H1 (cell line): ENCODE measurements at regions not wholly inside any gene's neighbourhood (a gene's known extent, or its start where the extent isn't known, plus 50 kb on each side); places are given as distances from the start of the nearest gene placed in this dataset.

Source experiments
- CTCF ChIA-PET: fragments of 300-600 bp; sonication (Branson Sonifier 250); formaldehyde crosslinking; loops from one replicate; lab custom pipeline; 2021; ENCODE audit not compliant: partially characterized antibody; lab: Charles Lee
- POLR2A ChIA-PET: fragments of 300-600 bp; sonication (Branson Sonifier 250); formaldehyde crosslinking; loops from one replicate; lab custom pipeline; 2021; ENCODE audit warnings: inconsistent platforms; ENCODE audit not compliant: partially characterized antibody; lab: Charles Lee
- DNase-seq, 2 experiments: peaks; one replicate each; pipeline versions ENCODE4 v3.0.0 to v3.0.0-alpha.2; 2010 to 2022; ENCODE audit warnings: low spot score in 2 of 2, low read depth in 1 of 2, mixed read lengths in 1 of 2
- FAIRE-seq: peaks from 2 replicates; lab custom pipeline; 2011; peaks lifted over from hg19 to GRCh38; lab: Jason Lieb, UNC
- H2AFZ ChIP-seq: 2 replicates; pipeline ENCODE4 v1.8.1; 2012; ENCODE audit warnings: low read length, inconsistent platforms
- H2AK5ac ChIP-seq: 2 replicates; pipeline ENCODE4 v1.6.1; 2013; ENCODE audit warnings: low read depth, low read length
- H2BK120ac ChIP-seq: replicated peaks from 2 replicates; pipeline ENCODE3; 2013; ENCODE audit warnings: low read depth, low read length, inconsistent platforms
- H2BK12ac ChIP-seq: 2 replicates; pipeline ENCODE4 v1.6.1; 2013; ENCODE audit warnings: low read depth, low read length
- H2BK15ac ChIP-seq: 2 replicates; pipeline ENCODE4 v1.6.1; 2013; ENCODE audit warnings: low read length
- H2BK20ac ChIP-seq: 2 replicates; pipeline ENCODE4 v1.6.1; 2013; ENCODE audit warnings: low read length
- H2BK5ac ChIP-seq: 2 replicates; pipeline ENCODE4 v1.6.1; 2013; ENCODE audit warnings: low read depth, low read length
- H3K14ac ChIP-seq: 2 replicates; pipeline ENCODE4 v1.6.1; 2013; ENCODE audit warnings: inconsistent platforms; ENCODE audit not compliant: insufficient read length
- H3K18ac ChIP-seq: 2 replicates; pipeline ENCODE4 v1.6.1; 2013; ENCODE audit warnings: low read length; ENCODE audit errors: extremely low read depth
- H3K23ac ChIP-seq: 2 replicates; pipeline ENCODE4 v1.6.1; 2013; ENCODE audit warnings: inconsistent platforms; ENCODE audit not compliant: insufficient read length
- H3K23me2 ChIP-seq: 2 replicates; pipeline ENCODE4 v1.6.1; 2013; ENCODE audit warnings: low read depth, low read length
- H3K27ac ChIP-seq: 2 replicates; pipeline ENCODE4 v1.6.1; 2011; ENCODE audit warnings: low read depth, low read length, inconsistent platforms
- H3K27me3 ChIP-seq, 4 experiments: replicated peaks in 1 of 4; 1 replicate in 1 of 4; 2 replicates in 3 of 4; pipeline versions ENCODE4 v1.6.1 to v1.8.1; 2011 to 2013; ENCODE audit warnings: low read length in 3 of 4, mild to moderate bottlenecking in 3 of 4, inconsistent platforms in 2 of 4, mixed read lengths in 2 of 4, moderate library complexity in 1 of 4; ENCODE audit not compliant: control insufficient read depth in 3 of 4, insufficient read depth in 3 of 4; ENCODE audit errors: extremely low read depth in 1 of 4
- H3K36me3 ChIP-seq, 4 experiments: 2 replicates each; pipeline versions ENCODE4 v1.6.1 to v1.8.1; 2011 to 2013; ENCODE audit warnings: mild to moderate bottlenecking in 4 of 4, low read length in 3 of 4, moderate library complexity in 2 of 4, control low read depth in 1 of 4, inconsistent platforms in 1 of 4; ENCODE audit not compliant: insufficient read depth in 4 of 4, control insufficient read depth in 2 of 4
- H3K4ac ChIP-seq: replicated peaks from 2 replicates; pipeline ENCODE3; 2013; ENCODE audit warnings: low read length, low read depth, mixed read lengths, inconsistent platforms; ENCODE audit not compliant: insufficient read length
- H3K4me1 ChIP-seq, 4 experiments: replicated peaks in 1 of 4; 1 replicate in 1 of 4; 2 replicates in 3 of 4; pipeline versions ENCODE4 v1.6.1 to v1.8.1; 2011 to 2013; ENCODE audit warnings: low read length in 3 of 4, inconsistent platforms in 2 of 4, mixed read lengths in 1 of 4; ENCODE audit not compliant: insufficient read depth in 4 of 4, control insufficient read depth in 3 of 4
- H3K4me2 ChIP-seq, 2 experiments: 2 replicates each; pipeline versions ENCODE4 v1.6.1 to v1.8.1; 2011 to 2013; ENCODE audit warnings: low read depth in 2 of 2, low read length in 2 of 2, control low read depth in 1 of 2, inconsistent platforms in 1 of 2, mild to moderate bottlenecking in 1 of 2; ENCODE audit not compliant: insufficient read depth in 1 of 2
- H3K4me3 ChIP-seq, 4 experiments: fragments of 200-600, 300-600 bp in 1 of 4; sonication (generic), shearing (Covaris generic), sonication (Bioruptor Twin) in 1 of 4; 2 replicates each; pipeline versions ENCODE4 v1.5.1 to v1.8.1; 2011 to 2016; ENCODE audit warnings: low read length in 4 of 4, low read depth in 3 of 4, control low read depth in 2 of 4, inconsistent platforms in 2 of 4, mild to moderate bottlenecking in 2 of 4, mixed read lengths in 1 of 4, moderate library complexity in 1 of 4; ENCODE audit not compliant: insufficient read depth in 2 of 4; ENCODE audit errors: extremely low read depth in 1 of 4
- H3K56ac ChIP-seq: replicated peaks from 2 replicates; pipeline ENCODE3; 2013; ENCODE audit warnings: low read depth, mild to moderate bottlenecking, mixed read lengths, low read length, inconsistent platforms; ENCODE audit not compliant: insufficient read length
- H3K79me1 ChIP-seq: 2 replicates; pipeline ENCODE4 v1.6.1; 2013; ENCODE audit warnings: low read depth, low read length, control low read depth
- H3K79me2 ChIP-seq, 2 experiments: 2 replicates each; pipeline versions ENCODE4 v1.6.1 to v1.8.1; 2012 to 2013; ENCODE audit warnings: low read length in 2 of 2, mild to moderate bottlenecking in 2 of 2, inconsistent platforms in 1 of 2; ENCODE audit not compliant: insufficient read depth in 2 of 2, control insufficient read depth in 1 of 2
- H3K9ac ChIP-seq, 4 experiments: replicated peaks in 1 of 4; 1 replicate in 1 of 4; 2 replicates in 3 of 4; pipeline versions ENCODE4 v1.6.1 to v1.8.1; 2011 to 2013; ENCODE audit warnings: low read depth in 3 of 4, low read length in 3 of 4, control low read depth in 2 of 4, mild to moderate bottlenecking in 2 of 4, moderate library complexity in 2 of 4, inconsistent platforms in 1 of 4; ENCODE audit errors: extremely low read depth in 1 of 4
- H3K9me3 ChIP-seq, 2 experiments: 2 replicates each; pipeline versions ENCODE4 v1.6.1 to v1.8.1; 2012 to 2013; ENCODE audit warnings: mild to moderate bottlenecking in 2 of 2, moderate library complexity in 2 of 2, control low read depth in 1 of 2, inconsistent platforms in 1 of 2, low read depth in 1 of 2, low read length in 1 of 2, mixed read lengths in 1 of 2; ENCODE audit not compliant: insufficient read depth in 2 of 2
- H4K20me1 ChIP-seq, 2 experiments: replicated peaks in 1 of 2; 2 replicates each; pipeline versions ENCODE3 to v1.8.1; 2011 to 2013; ENCODE audit warnings: inconsistent platforms in 2 of 2, low read length in 2 of 2, mild to moderate bottlenecking in 1 of 2; ENCODE audit not compliant: insufficient read depth in 2 of 2, control insufficient read depth in 1 of 2
- H4K5ac ChIP-seq: 2 replicates; pipeline ENCODE4 v1.6.1; 2013; ENCODE audit warnings: low read length, low read depth, mixed read lengths, inconsistent platforms; ENCODE audit not compliant: insufficient read length
- H4K8ac ChIP-seq: 2 replicates; pipeline ENCODE4 v1.8.0; 2013; ENCODE audit warnings: mild to moderate bottlenecking, moderate library complexity, low read length, inconsistent platforms; ENCODE audit not compliant: insufficient read depth; ENCODE audit errors: extremely low read depth
- H4K91ac ChIP-seq: replicated peaks from 2 replicates; pipeline ENCODE3; 2013; ENCODE audit warnings: low read length, mixed read lengths, inconsistent platforms; ENCODE audit not compliant: insufficient read length
- EZH2 ChIP-seq: fragments of 200-600 bp; sonication (generic); IDR thresholded peaks from 2 replicates; pipeline ENCODE4 v1.7.1; 2012; ENCODE audit warnings: low read depth, mild to moderate bottlenecking, moderate library complexity, low read length, inconsistent platforms; ENCODE audit not compliant: severe bottlenecking
- POU5F1 ChIP-seq: IDR thresholded peaks from 2 replicates; pipeline ENCODE4 v1.6.1; 2011; ENCODE audit warnings: low read depth, mild to moderate bottlenecking, low read length, moderate library complexity
- RAD21 ChIP-seq, 2 experiments: IDR thresholded peaks in 1 of 2; conservative IDR thresholded peaks in 1 of 2; 2 replicates each; pipeline ENCODE4 v1.6.1; 2011; ENCODE audit warnings: low read depth in 2 of 2, low read length in 2 of 2, improper control_type of control experiment in 1 of 2, inconsistent platforms in 1 of 2, mild to moderate bottlenecking in 1 of 2, moderate library complexity in 1 of 2
- SUZ12 ChIP-seq: fragments of 200-600 bp; sonication (generic); IDR thresholded peaks from 2 replicates; pipeline ENCODE4 v1.6.1; 2012; ENCODE audit warnings: mild to moderate bottlenecking, inconsistent platforms, low read length, moderate library complexity, mixed read lengths
- WGBS, 2 experiments: shearing (Covaris generic) in 1 of 2; methylation state at CpG; one replicate each; pipeline versions ENCODE4 v1.1.6 to v1.1.7; 2013 to 2015; ENCODE audit warnings: low lambda C conversion rate in 2 of 2, mixed read lengths in 2 of 2, inconsistent platforms in 1 of 2, low coverage in 1 of 2, missing lambda C conversion rate in 1 of 2; ENCODE audit not compliant: insufficient replicate concordance in 2 of 2, insufficient coverage in 1 of 2, insufficient read length in 1 of 2; ENCODE audit errors: extremely low coverage in 1 of 2, missing lambda C conversion rate in 1 of 2; 5-methylcytosine and 5-hydroxymethylcytosine counted together
- TF ChIP-seq, protein P1 (sequence below): IDR thresholded peaks from 2 replicates; pipeline ENCODE4 v1.6.1; 2012; ENCODE audit warnings: inconsistent platforms

DNA sequence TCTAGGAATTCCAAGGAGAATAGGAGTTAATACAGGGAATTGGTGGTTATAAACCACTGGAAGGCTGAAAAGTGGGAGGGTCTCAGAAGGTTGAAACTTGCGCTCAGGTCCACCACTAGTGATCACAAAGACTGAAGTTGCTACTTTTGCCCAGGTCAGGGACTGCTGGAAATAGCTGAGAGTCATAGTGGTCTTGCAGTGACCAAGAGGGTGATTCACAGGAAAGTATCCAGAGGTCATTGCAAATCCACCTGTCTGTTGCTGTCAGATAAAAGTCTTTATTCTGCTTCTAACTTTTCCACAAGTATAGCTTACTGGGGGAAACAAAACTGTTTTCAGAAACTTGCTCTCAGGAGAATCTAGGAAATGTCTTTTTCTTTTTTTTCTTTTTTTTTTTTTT is 211.5 kb upstream of the PRSS1 start:
- H4K5ac ChIP-seq, result no peak overlapping the region
- no peak overlapping the region for H3K4ac ChIP-seq
- no peaks in the 10 kb centered on the region for H3K79me2 ChIP-seq
- H3K79me1 ChIP-seq, result no peaks in the 10 kb centered on the region
- no peak overlapping the region for H4K8ac ChIP-seq
- no peak for TF ChIP-seq POU5F1
- TF ChIP-seq, protein P1, sequence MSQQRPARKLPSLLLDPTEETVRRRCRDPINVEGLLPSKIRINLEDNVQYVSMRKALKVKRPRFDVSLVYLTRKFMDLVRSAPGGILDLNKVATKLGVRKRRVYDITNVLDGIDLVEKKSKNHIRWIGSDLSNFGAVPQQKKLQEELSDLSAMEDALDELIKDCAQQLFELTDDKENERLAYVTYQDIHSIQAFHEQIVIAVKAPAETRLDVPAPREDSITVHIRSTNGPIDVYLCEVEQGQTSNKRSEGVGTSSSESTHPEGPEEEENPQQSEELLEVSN, result no peak
- TF ChIP-seq RAD21 (IDR thresholded peaks at IDR 0.05 in 1 of 2, conservative IDR thresholded peaks at IDR 0.05 in 1 of 2; ENCODE audit: low read depth in 2 of 2, low read length in 2 of 2), result no peak
- no peak for TF ChIP-seq SUZ12
- TF ChIP-seq EZH2, result no peak
- no peak overlapping the region for H3K56ac ChIP-seq
- H2AK5ac ChIP-seq, result no peak overlapping the region
- H3K23ac ChIP-seq, result no peak overlapping the region
- ChIA-PET POLR2A (no interaction called here), CTCF (interaction anchor here (0.9 to 5.9 kb wide), 14 partner anchors 11 to 466 kb away, joined by 3 to 75 read pairs (median 5); no protein-coding TSS in a partner anchor)
- no peak overlapping the region for H3K4me2 ChIP-seq
- no peaks in the 10 kb centered on the region for H4K20me1 ChIP-seq
- 94% methylated on average over 1 of the region's 1 CpG; no CpG with 5 or more reads in 1 of the 2 experiments for WGBS, 2 experiments
- no peak overlapping the region for H4K91ac ChIP-seq
- FAIRE-seq (no peak), DNase-seq (no peak)
- no peak overlapping the region for H3K4me3 ChIP-seq
- no peak overlapping the region for H2BK5ac ChIP-seq
- H3K27ac ChIP-seq, result no peak overlapping the region
- H3K14ac ChIP-seq, result no peak overlapping the region
- no peak overlapping the region for H3K9ac ChIP-seq
- H2BK15ac ChIP-seq, result no peak overlapping the region
- no peak overlapping the region for H2AFZ ChIP-seq
- no peaks in the 10 kb centered on the region for H3K9me3 ChIP-seq
- H3K18ac ChIP-seq, result no peak overlapping the region
- no peak overlapping the region for H2BK120ac ChIP-seq
- no peak overlapping the region for H2BK20ac ChIP-seq
- no peak overlapping the region for H2BK12ac ChIP-seq
- no peaks in the 10 kb centered on the region for H3K36me3 ChIP-seq
- peaks cover 0 to 2% (median 0%) of the 10 kb centered on the region in 4 experiments; a peak in 1 of 7 replicates for H3K4me1 ChIP-seq
- H3K23me2 ChIP-seq, result no peaks in the 10 kb centered on the region
- no peaks in the 10 kb centered on the region; a peak in 1 of 7 replicates for H3K27me3 ChIP-seq
